ENCODE measurements at regions not wholly inside any gene's neighbourhood (a gene's known extent, or its start where the extent isn't known, plus 50 kb on each side); places are given as distances from the start of the nearest gene placed in this dataset.

DNA sequence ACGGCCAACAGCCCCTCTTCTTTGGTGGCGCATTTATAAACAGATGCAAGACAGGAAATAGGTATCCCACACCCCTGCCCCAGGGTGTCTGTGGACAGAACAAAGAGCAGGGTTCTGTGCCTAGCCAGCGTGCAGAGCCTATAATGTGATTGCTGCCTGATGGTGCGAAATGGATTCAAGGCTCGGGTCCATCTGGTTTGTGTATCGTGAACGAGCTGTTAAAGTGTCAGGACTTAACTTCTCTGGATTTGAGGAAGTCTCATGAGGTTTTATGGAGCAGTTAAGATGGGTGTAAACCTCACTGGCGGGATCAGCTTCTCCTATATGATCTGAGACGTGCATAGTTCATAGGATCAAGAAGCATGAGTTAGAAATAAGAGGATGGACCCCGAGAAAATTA, 388.7 kb upstream of the TBX3 start:
- ChIA-PET POLR2A (ENCODE audit: unreplicated experiment) (no interaction called here), CTCF (no interaction called here)
- Histone ChIP-seq H3K36me3 (ENCODE audit: low read depth, low read length) (no peaks in the 10 kb centered on the region), H3K27ac (ENCODE audit: low read length) (no peak overlapping the region), H3K9ac (ENCODE audit: low read length) (no peak overlapping the region), H3F3A (ENCODE audit: low read length, unreplicated experiment) (no peaks in the 10 kb centered on the region), H4K20me1 (ENCODE audit: low read length) (no peaks in the 10 kb centered on the region), H3K27me3 (ENCODE audit: low read length) (no peaks in the 10 kb centered on the region), H2AFZ (ENCODE audit: low read length) (no peak overlapping the region), H3K9me2 (replicated peaks; ENCODE audit: low read length) (no peaks in the 10 kb centered on the region), H3K79me2 (ENCODE audit: low read length) (no peaks in the 10 kb centered on the region), H3K9me3 (ENCODE audit: low read length) (no peaks in the 10 kb centered on the region), H3K4me3 (ENCODE audit: low read length) (no peak overlapping the region), H3K4me1 (ENCODE audit: insufficient read depth, low read length) (peaks cover 4% of the 10 kb centered on the region), H3K4me2 (ENCODE audit: low read length) (no peak overlapping the region)
- ATAC-seq = no peak
- intact Hi-C loops (cut with micrococcal nuclease) = no loop called here
- no peak for DNase-seq
- TF ChIP-seq EZH2 (IDR thresholded peaks at IDR 0.05; ENCODE audit: low read length, unreplicated experiment) (no peak), EZH2phosphoT487 (IDR thresholded peaks at IDR 0.05; ENCODE audit: borderline replicate concordance, low read length) (no peak)
- TF ChIP-seq, protein P1, sequence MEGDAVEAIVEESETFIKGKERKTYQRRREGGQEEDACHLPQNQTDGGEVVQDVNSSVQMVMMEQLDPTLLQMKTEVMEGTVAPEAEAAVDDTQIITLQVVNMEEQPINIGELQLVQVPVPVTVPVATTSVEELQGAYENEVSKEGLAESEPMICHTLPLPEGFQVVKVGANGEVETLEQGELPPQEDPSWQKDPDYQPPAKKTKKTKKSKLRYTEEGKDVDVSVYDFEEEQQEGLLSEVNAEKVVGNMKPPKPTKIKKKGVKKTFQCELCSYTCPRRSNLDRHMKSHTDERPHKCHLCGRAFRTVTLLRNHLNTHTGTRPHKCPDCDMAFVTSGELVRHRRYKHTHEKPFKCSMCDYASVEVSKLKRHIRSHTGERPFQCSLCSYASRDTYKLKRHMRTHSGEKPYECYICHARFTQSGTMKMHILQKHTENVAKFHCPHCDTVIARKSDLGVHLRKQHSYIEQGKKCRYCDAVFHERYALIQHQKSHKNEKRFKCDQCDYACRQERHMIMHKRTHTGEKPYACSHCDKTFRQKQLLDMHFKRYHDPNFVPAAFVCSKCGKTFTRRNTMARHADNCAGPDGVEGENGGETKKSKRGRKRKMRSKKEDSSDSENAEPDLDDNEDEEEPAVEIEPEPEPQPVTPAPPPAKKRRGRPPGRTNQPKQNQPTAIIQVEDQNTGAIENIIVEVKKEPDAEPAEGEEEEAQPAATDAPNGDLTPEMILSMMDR (conservative IDR thresholded peaks at IDR 0.05; ENCODE audit: low read depth, low read length) = no peak
- no TSS peak for BruUV-seq (replicated peaks)

DNA sequence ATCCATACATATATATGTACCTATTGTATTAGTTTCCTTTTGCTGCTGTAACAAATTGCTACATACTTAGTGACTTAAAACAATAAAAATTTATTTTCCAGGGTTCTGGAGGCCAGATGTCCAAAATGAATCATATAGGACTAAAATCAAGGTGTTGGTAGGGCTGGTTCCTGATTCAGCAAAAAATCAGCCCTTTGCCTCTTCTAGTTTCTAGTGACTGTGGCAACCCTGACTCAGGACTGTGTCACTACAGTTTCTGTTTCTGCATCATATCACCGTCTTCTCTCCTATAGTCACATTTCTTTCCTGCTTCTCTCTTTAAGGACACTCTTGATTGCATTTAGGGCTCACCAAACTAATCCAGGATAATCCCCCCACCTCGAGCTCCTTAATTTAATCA, 386.3 kb upstream of the TBX3 start:
- TF ChIP-seq, protein P1 (conservative IDR thresholded peaks at IDR 0.05; ENCODE audit: low read depth, low read length) = no peak
- BruUV-seq (replicated peaks) = no TSS peak
- Histone ChIP-seq H4K20me1 (ENCODE audit: low read length) (no peaks in the 10 kb centered on the region), H3K36me3 (ENCODE audit: low read depth, low read length) (no peaks in the 10 kb centered on the region), H3K27me3 (ENCODE audit: low read length) (no peaks in the 10 kb centered on the region), H3K9me2 (replicated peaks; ENCODE audit: low read length) (no peaks in the 10 kb centered on the region), H3K27ac (ENCODE audit: low read length) (peak overlapping the region; percentile 53), H3K9me3 (ENCODE audit: low read length) (no peaks in the 10 kb centered on the region), H3K4me2 (ENCODE audit: low read length) (peak overlapping the region; percentile 49; the same call in 1 of the 2 replicates), H3K9ac (ENCODE audit: low read length) (0 out of 2 replicates have a peak overlapping the region, but pooled peaks have one; percentile 5), H3K4me3 (ENCODE audit: low read length) (no peak overlapping the region), H3F3A (ENCODE audit: low read length, unreplicated experiment) (no peaks in the 10 kb centered on the region), H2AFZ (ENCODE audit: low read length) (no peak overlapping the region), H3K4me1 (ENCODE audit: insufficient read depth, low read length) (peaks cover 4% of the 10 kb centered on the region), H3K79me2 (ENCODE audit: low read length) (no peaks in the 10 kb centered on the region)
- DNase-seq = peak; percentile 88
- intact Hi-C loops (cut with micrococcal nuclease) = no loop called here
- ATAC-seq = peak; percentile 96
- POLR2A ChIA-PET (ENCODE audit: unreplicated experiment) = no interaction called here
- CTCF ChIA-PET = no interaction called here

DNA sequence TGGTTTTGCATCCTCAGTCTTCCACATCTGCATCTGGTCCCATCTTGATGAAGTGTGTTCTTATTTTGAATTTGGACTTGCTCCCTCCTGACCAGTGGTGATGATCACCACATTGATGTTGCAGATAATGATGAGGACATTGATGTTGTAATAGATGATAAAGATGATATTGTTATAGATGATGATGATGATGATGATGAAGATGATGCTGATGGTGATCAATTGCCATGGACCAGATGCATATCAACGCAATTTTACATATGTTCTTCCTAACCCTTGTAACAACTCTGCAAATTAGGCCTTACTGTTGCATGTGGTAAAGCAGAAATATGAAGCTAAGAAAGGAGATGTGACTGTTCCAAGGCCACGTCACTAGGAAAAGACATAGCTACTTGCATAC, 380.3 kb upstream of the TBX3 start:
- Histone ChIP-seq H3K36me3 (ENCODE audit: low read depth, low read length) (no peaks in the 10 kb centered on the region), H2AFZ (ENCODE audit: low read length) (no peak overlapping the region), H4K20me1 (ENCODE audit: low read length) (no peaks in the 10 kb centered on the region), H3K9me3 (ENCODE audit: low read length) (no peaks in the 10 kb centered on the region), H3K9me2 (replicated peaks; ENCODE audit: low read length) (no peaks in the 10 kb centered on the region), H3K27ac (ENCODE audit: low read length) (no peak overlapping the region), H3F3A (ENCODE audit: low read length, unreplicated experiment) (no peaks in the 10 kb centered on the region), H3K4me2 (ENCODE audit: low read length) (no peak overlapping the region), H3K4me3 (ENCODE audit: low read length) (no peak overlapping the region), H3K79me2 (ENCODE audit: low read length) (no peaks in the 10 kb centered on the region), H3K4me1 (ENCODE audit: insufficient read depth, low read length) (peaks cover 17% of the 10 kb centered on the region), H3K9ac (ENCODE audit: low read length) (no peak overlapping the region), H3K27me3 (ENCODE audit: low read length) (no peaks in the 10 kb centered on the region)
- DNase-seq (no peak), ATAC-seq (no peak)
- ChIA-PET CTCF (no interaction called here), POLR2A (ENCODE audit: unreplicated experiment) (no interaction called here)
- TF ChIP-seq EZH2 (IDR thresholded peaks at IDR 0.05; ENCODE audit: low read length, unreplicated experiment) (no peak), EZH2phosphoT487 (IDR thresholded peaks at IDR 0.05; ENCODE audit: borderline replicate concordance, low read length) (no peak)
- TF ChIP-seq, protein P1 (conservative IDR thresholded peaks at IDR 0.05; ENCODE audit: low read depth, low read length) = no peak
- intact Hi-C loops (cut with micrococcal nuclease) = loop anchor here (10.0 kb wide), 2 partner anchors 149 to 331 kb away; no protein-coding TSS in a partner anchor
- BruUV-seq (replicated peaks) = no TSS peak
